Panc1 (cell line): ENCODE measurements at regions not wholly inside any gene's neighbourhood (a gene's known extent, or its start where the extent isn't known, plus 50 kb on each side); places are given as distances from the start of the nearest gene placed in this dataset.

Source experiments
- ATAC-seq: fragments of 200-7000 bp; cut with Tn5 transposase; 2 replicates; pipeline ENCODE4 v1.9.1; 2020; ENCODE audit warnings: mild to moderate bottlenecking, moderate library complexity
- BruUV-seq: library from RNA; stranded (reverse); fragments of 400-500 nt; replicated peaks from 2 replicates; lab custom pipeline; 2021; lab: Mats Ljungman, UMichigan
- CTCF ChIA-PET: fragments of 300-600 bp; sonication (Branson Sonifier 250); formaldehyde crosslinking; loops from one replicate; lab custom pipeline; 2022; ENCODE audit warnings: antibody characterized with exemption; lab: Charles Lee
- POLR2A ChIA-PET: fragments of 300-600 bp; sonication (Branson Sonifier 250); formaldehyde crosslinking; loops from one replicate; lab custom pipeline; 2022; ENCODE audit warnings: antibody characterized with exemption; lab: Charles Lee
- DNase-seq: peaks from one replicate; pipeline ENCODE4 v3.0.0-alpha.2; 2010; ENCODE audit warnings: low read depth, low spot score
- H3K27ac ChIP-seq: 2 replicates; pipeline ENCODE4 v1.5.1; 2011; ENCODE audit warnings: mild to moderate bottlenecking, low read length, inconsistent platforms
- H3K27me3 ChIP-seq: fragments of 200-500 bp; sonication (Bioruptor generic); 2 replicates; pipeline ENCODE4 v1.6.0; 2014; ENCODE audit warnings: low read length, inconsistent platforms; ENCODE audit not compliant: control insufficient read depth, insufficient read depth
- H3K36me3 ChIP-seq: fragments of 200-500 bp; sonication (Bioruptor generic); 2 replicates; pipeline ENCODE4 v1.5.1; 2014; ENCODE audit warnings: inconsistent platforms, mild to moderate bottlenecking, low read length, moderate library complexity; ENCODE audit not compliant: control insufficient read depth, insufficient read depth
- H3K4me1 ChIP-seq: 2 replicates; pipeline ENCODE4 v1.5.1; 2011; ENCODE audit warnings: inconsistent platforms, mild to moderate bottlenecking, low read length, moderate library complexity; ENCODE audit not compliant: control insufficient read depth, insufficient read depth
- H3K4me3 ChIP-seq, 2 experiments: 2 replicates each; pipeline ENCODE4 v1.5.1; 2011 to 2012; ENCODE audit warnings: low read depth in 2 of 2, low read length in 2 of 2, mild to moderate bottlenecking in 2 of 2, inconsistent platforms in 1 of 2, moderate library complexity in 1 of 2
- H3K9me3 ChIP-seq: fragments of 200-500 bp; sonication (Bioruptor generic); 2 replicates; pipeline ENCODE4 v1.5.1; 2014; ENCODE audit warnings: low read depth, mild to moderate bottlenecking, inconsistent platforms, low read length, moderate library complexity; ENCODE audit not compliant: control insufficient read depth, insufficient read depth
- POLR2AphosphoS5 ChIP-seq: IDR thresholded peaks from 2 replicates; pipeline ENCODE4 v1.6.1; 2012; ENCODE audit warnings: mild to moderate bottlenecking, low read depth, low read length, moderate library complexity
- SIN3A ChIP-seq: IDR thresholded peaks from 2 replicates; pipeline ENCODE4 v1.6.1; 2012; ENCODE audit warnings: low read depth, mild to moderate bottlenecking, low read length, moderate library complexity, borderline replicate concordance; ENCODE audit not compliant: insufficient read depth
- TCF7L2 ChIP-seq: IDR thresholded peaks from 2 replicates; pipeline ENCODE4 v1.6.1; 2011; ENCODE audit warnings: mild to moderate bottlenecking, low read depth, low read length, inconsistent platforms
- in situ Hi-C: cut with HindIII; loops from 2 replicates; pipeline ENCODE4 v1.10.0; 2016; ENCODE audit warnings: low sequenced_read_pairs, low pct_unique_long_range_greater_than_20kb
- intact Hi-C: fragments of 100-400 bp; cut with micrococcal nuclease; formaldehyde crosslinking; loops from one replicate; pipeline ENCODE4 v1.10.0; 2022; ENCODE audit not compliant: unreplicated experiment
- TF ChIP-seq, protein P1 (sequence below), 2 experiments: IDR thresholded peaks; 2 replicates each; pipeline ENCODE4 v1.6.1; 2011 to 2012; ENCODE audit warnings: low read depth in 2 of 2, control low read depth in 1 of 2, low read length in 1 of 2, mild to moderate bottlenecking in 1 of 2, moderate library complexity in 1 of 2; ENCODE audit not compliant: insufficient read depth in 1 of 2
- TF ChIP-seq, protein P2 (sequence below): fragments of 450-650 bp; IDR thresholded peaks from 2 replicates; pipeline ENCODE4 v1.5.1; 2017; ENCODE audit warnings: mild to moderate bottlenecking

DNA sequence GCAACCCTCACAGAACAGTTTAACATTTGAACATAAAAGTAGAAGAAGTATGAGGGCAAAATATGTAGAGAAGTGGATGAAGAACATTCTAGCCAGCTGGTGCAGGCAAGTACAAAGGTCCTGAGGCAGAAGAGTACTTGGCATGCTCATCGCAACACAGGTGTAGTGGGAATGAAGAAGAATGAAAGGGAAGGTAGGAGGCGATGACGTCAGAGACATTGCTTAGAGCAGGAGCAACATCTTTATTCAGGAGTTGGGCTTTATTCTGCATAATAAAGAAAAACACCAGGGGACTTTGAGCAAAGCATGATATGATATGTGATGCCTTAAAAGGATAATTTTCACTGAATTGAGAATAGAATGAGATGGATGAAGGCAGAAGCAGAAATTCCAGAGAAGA lies 570.6 kb upstream of the CDH9 start:
- Histone ChIP-seq H3K4me3 (no peak overlapping the region), H3K36me3 (no peaks in the 10 kb centered on the region), H3K4me1 (no peaks in the 10 kb centered on the region), H3K27me3 (no peaks in the 10 kb centered on the region), H3K9me3 (no peaks in the 10 kb centered on the region; the same call in 1 of the 2 replicates), H3K27ac (no peak overlapping the region)
- in situ Hi-C loops: no loop called here
- TF ChIP-seq, protein P1, sequence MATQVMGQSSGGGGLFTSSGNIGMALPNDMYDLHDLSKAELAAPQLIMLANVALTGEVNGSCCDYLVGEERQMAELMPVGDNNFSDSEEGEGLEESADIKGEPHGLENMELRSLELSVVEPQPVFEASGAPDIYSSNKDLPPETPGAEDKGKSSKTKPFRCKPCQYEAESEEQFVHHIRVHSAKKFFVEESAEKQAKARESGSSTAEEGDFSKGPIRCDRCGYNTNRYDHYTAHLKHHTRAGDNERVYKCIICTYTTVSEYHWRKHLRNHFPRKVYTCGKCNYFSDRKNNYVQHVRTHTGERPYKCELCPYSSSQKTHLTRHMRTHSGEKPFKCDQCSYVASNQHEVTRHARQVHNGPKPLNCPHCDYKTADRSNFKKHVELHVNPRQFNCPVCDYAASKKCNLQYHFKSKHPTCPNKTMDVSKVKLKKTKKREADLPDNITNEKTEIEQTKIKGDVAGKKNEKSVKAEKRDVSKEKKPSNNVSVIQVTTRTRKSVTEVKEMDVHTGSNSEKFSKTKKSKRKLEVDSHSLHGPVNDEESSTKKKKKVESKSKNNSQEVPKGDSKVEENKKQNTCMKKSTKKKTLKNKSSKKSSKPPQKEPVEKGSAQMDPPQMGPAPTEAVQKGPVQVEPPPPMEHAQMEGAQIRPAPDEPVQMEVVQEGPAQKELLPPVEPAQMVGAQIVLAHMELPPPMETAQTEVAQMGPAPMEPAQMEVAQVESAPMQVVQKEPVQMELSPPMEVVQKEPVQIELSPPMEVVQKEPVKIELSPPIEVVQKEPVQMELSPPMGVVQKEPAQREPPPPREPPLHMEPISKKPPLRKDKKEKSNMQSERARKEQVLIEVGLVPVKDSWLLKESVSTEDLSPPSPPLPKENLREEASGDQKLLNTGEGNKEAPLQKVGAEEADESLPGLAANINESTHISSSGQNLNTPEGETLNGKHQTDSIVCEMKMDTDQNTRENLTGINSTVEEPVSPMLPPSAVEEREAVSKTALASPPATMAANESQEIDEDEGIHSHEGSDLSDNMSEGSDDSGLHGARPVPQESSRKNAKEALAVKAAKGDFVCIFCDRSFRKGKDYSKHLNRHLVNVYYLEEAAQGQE (IDR thresholded peaks at IDR 0.05; ENCODE audit: insufficient read depth in 1 of 2, low read depth in 2 of 2, low read length in 1 of 2): no peak
- no peak for TF ChIP-seq SIN3A
- TF ChIP-seq, protein P2, sequence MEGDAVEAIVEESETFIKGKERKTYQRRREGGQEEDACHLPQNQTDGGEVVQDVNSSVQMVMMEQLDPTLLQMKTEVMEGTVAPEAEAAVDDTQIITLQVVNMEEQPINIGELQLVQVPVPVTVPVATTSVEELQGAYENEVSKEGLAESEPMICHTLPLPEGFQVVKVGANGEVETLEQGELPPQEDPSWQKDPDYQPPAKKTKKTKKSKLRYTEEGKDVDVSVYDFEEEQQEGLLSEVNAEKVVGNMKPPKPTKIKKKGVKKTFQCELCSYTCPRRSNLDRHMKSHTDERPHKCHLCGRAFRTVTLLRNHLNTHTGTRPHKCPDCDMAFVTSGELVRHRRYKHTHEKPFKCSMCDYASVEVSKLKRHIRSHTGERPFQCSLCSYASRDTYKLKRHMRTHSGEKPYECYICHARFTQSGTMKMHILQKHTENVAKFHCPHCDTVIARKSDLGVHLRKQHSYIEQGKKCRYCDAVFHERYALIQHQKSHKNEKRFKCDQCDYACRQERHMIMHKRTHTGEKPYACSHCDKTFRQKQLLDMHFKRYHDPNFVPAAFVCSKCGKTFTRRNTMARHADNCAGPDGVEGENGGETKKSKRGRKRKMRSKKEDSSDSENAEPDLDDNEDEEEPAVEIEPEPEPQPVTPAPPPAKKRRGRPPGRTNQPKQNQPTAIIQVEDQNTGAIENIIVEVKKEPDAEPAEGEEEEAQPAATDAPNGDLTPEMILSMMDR: no peak
- BruUV-seq: no TSS peak
- ChIA-PET CTCF (no interaction called here), POLR2A (no interaction called here)
- ATAC-seq: no peak
- intact Hi-C loops: no loop called here
- no peak for DNase-seq

DNA sequence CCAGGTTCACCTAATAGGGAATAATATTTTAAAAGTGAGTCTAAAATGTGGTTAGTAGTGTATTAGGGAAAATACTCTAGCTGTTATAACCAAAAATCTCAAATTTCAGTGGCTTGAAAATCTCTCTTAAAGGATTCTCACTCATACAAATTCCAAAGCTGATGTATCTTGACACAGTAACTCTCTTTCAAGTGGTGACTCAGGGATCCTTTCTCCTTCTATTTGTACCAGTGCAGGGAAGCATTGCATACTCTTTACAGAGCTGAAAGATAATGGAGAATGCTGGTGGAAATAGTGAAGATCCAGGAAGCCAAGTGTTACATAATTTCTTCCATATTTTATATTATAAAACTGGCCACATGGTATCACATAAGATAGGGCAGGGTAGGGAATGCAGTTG lies 560.2 kb upstream of the CDH9 start:
- Histone ChIP-seq H3K9me3 (peaks cover 4% of the 10 kb centered on the region; the same call in 1 of the 2 replicates), H3K27me3 (no peaks in the 10 kb centered on the region), H3K27ac (no peak overlapping the region), H3K4me3 (no peak overlapping the region), H3K4me1 (no peaks in the 10 kb centered on the region), H3K36me3 (no peaks in the 10 kb centered on the region)
- TF ChIP-seq, protein P2: no peak
- TF ChIP-seq POLR2AphosphoS5 (no peak), SIN3A (no peak), TCF7L2 (no peak)
- TF ChIP-seq, protein P1 (IDR thresholded peaks at IDR 0.05; ENCODE audit: insufficient read depth in 1 of 2, low read depth in 2 of 2, low read length in 1 of 2): no peak
- ChIA-PET CTCF (no interaction called here), POLR2A (no interaction called here)
- DNase-seq (no peak), ATAC-seq (no peak)
- in situ Hi-C loops (no loop called here), intact Hi-C loops (no loop called here)
- no TSS peak for BruUV-seq
